Prostate gland (tissue), 2 donors: ENCODE measurements at regions not wholly inside any gene's neighbourhood (a gene's known extent, or its start where the extent isn't known, plus 50 kb on each side); places are given as distances from the start of the nearest gene placed in this dataset.
A peak's percentile ranks its signal among the peaks of the same experiment; 100 is the strongest.

Source experiments
- DNase-seq: peaks from one replicate; pipeline ENCODE4 v3.0.0-alpha.2; 2019; ENCODE audit warnings: low spot score
- H3K27ac ChIP-seq, 2 donors: fragments of 200-600 bp; sonication (generic); 2 replicates each; pipeline ENCODE4 v1.5.1; 2017 to 2019
- H3K27me3 ChIP-seq: fragments of 200-600 bp; sonication (generic); replicated peaks from 2 replicates; pipeline ENCODE4 v1.5.1; 2019; ENCODE audit not compliant: insufficient read depth
- H3K36me3 ChIP-seq, 2 donors: fragments of 200-600 bp; sonication (generic); 1 replicate in 1 of 2; 2 replicates in 1 of 2; pipeline versions ENCODE4 v1.5.1 to v1.8.1; 2017 to 2019
- H3K4me1 ChIP-seq: fragments of 200-600 bp; sonication (generic); replicated peaks from 2 replicates; pipeline ENCODE4 v1.5.1; 2019
- H3K4me3 ChIP-seq, 2 donors: fragments of 200-600 bp; sonication (generic); 2 replicates each; pipeline ENCODE4 v1.5.1; 2017 to 2019
- H3K9me3 ChIP-seq: fragments of 200-600 bp; sonication (generic); 2 replicates; pipeline ENCODE4 v1.5.1; 2017
- CTCF ChIP-seq, 4 experiments: fragments of 200-600 bp in 2 of 4; fragments of 450-650 bp in 2 of 4; sonication (generic) in 2 of 4; IDR thresholded peaks; 1 replicate in 3 of 4; 2 replicates in 1 of 4; pipeline ENCODE4 v1.5.1; 2016 to 2019; ENCODE audit warnings: antibody characterized with exemption in 4 of 4, mild to moderate bottlenecking in 2 of 4, moderate library complexity in 2 of 4
- POLR2A ChIP-seq: fragments of 450-650 bp; IDR thresholded peaks from one replicate; pipeline ENCODE4 v1.6.1; 2016; ENCODE audit warnings: antibody characterized with exemption, mild to moderate bottlenecking
- POLR2AphosphoS5 ChIP-seq: sonication (generic); formaldehyde crosslinking; IDR thresholded peaks from one replicate; pipeline ENCODE4 v1.6.1; 2017; ENCODE audit warnings: antibody characterized with exemption
- WGBS: methylation state at CpG from one replicate; pipeline ENCODE4 v1.1.5; 2018; 5-methylcytosine and 5-hydroxymethylcytosine counted together
- intact Hi-C: fragments of 100-400 bp; cut with DNase I; formaldehyde crosslinking; loops from one replicate; pipeline ENCODE4 v1.14.2; 2022

- H3K27me3 ChIP-seq: no peaks in the 10 kb centered on the region
- no peaks in the 10 kb centered on the region for H3K9me3 ChIP-seq
- H3K4me3 ChIP-seq: no peak overlapping the region
- H3K36me3 ChIP-seq: no peaks in the 10 kb centered on the region
- TF ChIP-seq POLR2A: no peak
- no peak for TF ChIP-seq POLR2AphosphoS5
- TF ChIP-seq CTCF (IDR thresholded peaks at IDR 0.05): no peak
- H3K27ac ChIP-seq: no peak overlapping the region
- 96% methylated on average over 22 of the region's 22 CpGs for WGBS
- no peaks in the 10 kb centered on the region for H3K4me1 ChIP-seq
- DNase-seq: no peak
- intact Hi-C loops: no loop called here
Measured at GRCh38 chr16:85283305-85284050, 171.2 kb upstream of the CIBAR2 start.

GRCh38 chr16:85284141-85284817 is 172.0 kb upstream of the CIBAR2 start:
- no peak overlapping the region for H3K4me3 ChIP-seq
- H3K36me3 ChIP-seq: no peaks in the 10 kb centered on the region
- no peaks in the 10 kb centered on the region for H3K9me3 ChIP-seq
- H3K4me1 ChIP-seq: no peaks in the 10 kb centered on the region
- H3K27me3 ChIP-seq: no peaks in the 10 kb centered on the region
- TF ChIP-seq POLR2A (no peak), CTCF (IDR thresholded peaks at IDR 0.05) (no peak), POLR2AphosphoS5 (no peak)
- intact Hi-C loops: no loop called here
- no peak overlapping the region for H3K27ac ChIP-seq
- 68% methylated on average over 38 of the region's 38 CpGs for WGBS
- no peak for DNase-seq

GRCh38 chr16:85285681-85286065 is 173.4 kb upstream of the CIBAR2 start:
- no peak for TF ChIP-seq POLR2A
- no peak for TF ChIP-seq POLR2AphosphoS5
- TF ChIP-seq CTCF (IDR thresholded peaks at IDR 0.05): no peak
- WGBS: 74% methylated on average over 7 of the region's 7 CpGs
- no peaks in the 10 kb centered on the region for H3K4me1 ChIP-seq
- intact Hi-C loops: no loop called here
- H3K36me3 ChIP-seq: no peaks in the 10 kb centered on the region
- H3K27me3 ChIP-seq: no peaks in the 10 kb centered on the region
- H3K9me3 ChIP-seq: no peaks in the 10 kb centered on the region
- no peak overlapping the region for H3K4me3 ChIP-seq
- no peak overlapping the region for H3K27ac ChIP-seq
- DNase-seq: no peak

- Histone ChIP-seq H3K9me3 (no peaks in the 10 kb centered on the region), H3K27me3 (no peaks in the 10 kb centered on the region), H3K36me3 (no peaks in the 10 kb centered on the region), H3K27ac (no peak overlapping the region), H3K4me3 (no peak overlapping the region), H3K4me1 (no peaks in the 10 kb centered on the region)
- DNase-seq: peak; percentile 29
- peak; percentile 20 for TF ChIP-seq POLR2AphosphoS5
- no peak for TF ChIP-seq POLR2A
- intact Hi-C loops: no loop called here
- WGBS: 26% methylated on average over 29 of the region's 29 CpGs
Measured at GRCh38 chr16:85286066-85286831, 174.0 kb upstream of the CIBAR2 start.
